ENCODE measurements at regions not wholly inside any gene's neighbourhood (a gene's known extent, or its start where the extent isn't known, plus 50 kb on each side); places are given as distances from the start of the nearest gene placed in this dataset.
A peak's percentile ranks its signal among the peaks of the same experiment; 100 is the strongest.

DNA sequence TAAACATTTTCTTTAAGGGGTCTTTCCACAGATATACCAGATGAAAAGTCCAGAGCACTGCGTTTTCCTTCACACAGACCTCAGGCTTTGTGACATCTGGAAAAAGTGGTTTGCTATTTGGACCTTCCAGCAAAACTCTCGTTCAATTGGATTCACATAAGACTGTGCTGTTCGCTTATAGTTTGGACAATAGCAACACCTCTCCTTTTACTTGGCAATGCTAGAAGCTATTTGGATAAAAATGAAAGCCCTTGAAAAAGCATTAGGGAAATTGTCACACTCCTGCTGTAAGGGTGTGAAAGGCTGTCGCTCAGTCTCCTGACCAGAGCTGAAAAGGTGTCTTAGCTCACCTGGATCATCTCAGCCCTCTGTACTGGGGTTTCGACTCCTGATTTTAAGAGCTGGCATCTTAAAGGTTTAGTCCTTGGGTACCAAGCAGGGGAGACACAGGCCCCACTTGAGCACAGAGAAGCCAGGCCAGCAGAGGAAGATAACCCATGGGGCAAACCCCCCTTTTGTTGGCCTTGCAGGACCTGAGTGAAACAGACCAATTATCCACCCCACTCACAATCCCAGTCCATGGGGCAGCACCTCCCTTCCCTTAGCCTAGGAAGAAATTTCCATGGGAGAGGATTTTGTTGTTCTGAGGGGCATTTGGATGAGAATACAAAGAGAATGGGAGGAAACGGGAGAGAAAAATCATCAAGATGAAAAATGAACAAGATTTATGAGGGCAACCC, 257.6 kb downstream of the DLEU7 start:
- DNase-seq (ENCODE audit: insufficient read length, low spot score) (no peak), FAIRE-seq (no peak)

DNA sequence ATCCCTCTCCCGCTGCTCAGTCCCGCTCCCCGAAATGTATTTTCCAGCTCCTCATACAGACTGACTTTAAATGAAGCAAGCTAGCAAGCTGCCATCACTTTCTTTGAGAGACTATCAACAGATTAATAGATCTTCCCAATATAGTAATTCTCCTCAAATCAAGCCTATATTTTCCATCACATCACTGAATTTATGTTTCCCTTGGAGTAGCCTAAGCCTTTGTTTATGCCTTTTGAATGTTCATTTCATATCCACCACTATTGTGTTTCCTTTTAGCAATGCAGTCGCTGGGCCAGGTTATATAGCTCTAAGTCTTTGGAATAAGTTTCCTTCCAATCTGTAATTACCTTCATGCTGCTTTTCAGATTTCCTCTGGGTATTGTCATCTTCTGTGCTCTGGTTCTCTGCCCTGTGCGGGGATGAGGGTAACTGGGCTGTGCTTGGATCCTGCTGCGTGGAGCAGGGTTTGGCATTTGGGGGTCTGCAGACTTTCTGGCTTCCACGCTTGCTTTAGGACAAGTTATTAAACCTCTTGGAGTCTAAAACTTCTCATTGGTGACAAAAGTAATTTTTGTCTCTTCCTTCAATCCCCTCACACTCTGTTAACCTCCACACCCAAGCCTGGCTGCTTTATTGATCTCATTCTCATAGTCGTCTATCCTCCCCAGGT, 256.9 kb downstream of the DLEU7 start:
- no peak for FAIRE-seq

DNA sequence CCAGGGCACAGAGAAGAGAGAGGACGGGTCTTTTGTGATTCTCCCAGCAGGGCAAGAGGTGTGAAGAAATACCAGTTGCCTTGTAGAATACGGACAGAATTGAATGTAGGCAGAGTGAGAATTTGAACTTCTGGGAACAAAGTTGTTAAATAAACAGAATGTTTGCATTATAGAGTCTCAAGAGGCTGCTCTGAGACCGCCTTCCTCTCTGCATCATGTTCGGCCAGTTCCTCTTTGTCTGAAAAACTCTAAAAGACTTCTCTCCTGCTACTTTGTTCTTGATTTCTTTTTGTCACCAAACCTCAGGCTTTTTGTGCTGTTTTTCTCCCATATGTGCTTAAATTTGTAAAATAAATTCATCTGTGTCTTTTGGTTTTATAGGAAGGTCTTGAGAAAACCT, 256.4 kb downstream of the DLEU7 start:
- no peak for DNase-seq (ENCODE audit: insufficient read length, low spot score)

More for the DNA sequence above, 256.9 kb downstream of the DLEU7 start:
- DNase-seq (ENCODE audit: insufficient read length, low spot score): no peak

DNA sequence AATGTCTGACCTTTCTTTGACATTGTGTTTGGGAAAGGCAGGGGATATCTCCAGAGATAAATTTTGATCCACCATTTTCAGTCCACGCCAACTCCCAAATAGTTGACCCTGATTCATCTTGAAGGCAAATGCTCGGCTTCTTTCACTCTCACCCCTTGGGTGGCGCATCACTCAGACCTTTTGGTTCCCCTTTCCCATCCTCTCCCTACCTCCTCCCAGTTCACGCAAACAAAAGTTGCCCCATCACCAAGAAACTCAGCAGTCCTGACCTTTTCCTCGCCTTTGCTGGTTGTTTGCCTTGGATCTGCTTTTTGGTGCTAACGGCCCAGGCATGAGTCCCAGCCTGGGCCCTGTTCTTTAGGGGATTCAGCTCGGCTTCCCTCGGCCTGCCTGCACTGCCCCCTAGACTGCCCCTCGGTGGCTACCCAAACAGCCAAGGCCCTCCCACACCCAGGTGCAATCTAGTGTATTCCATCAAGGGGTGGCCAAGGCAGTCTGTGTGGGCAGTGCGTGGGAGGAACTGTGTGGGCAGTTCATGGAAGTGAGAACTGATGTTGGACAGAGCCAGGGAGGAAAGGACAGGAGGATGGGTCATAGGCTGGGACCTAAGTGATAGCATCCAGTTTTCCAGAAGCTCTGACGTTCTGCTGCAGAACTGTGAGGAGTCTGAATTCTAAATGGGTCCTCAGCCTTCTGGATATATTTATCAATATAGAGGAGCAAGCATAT, 255.7 kb downstream of the DLEU7 start:
- no peak for DNase-seq (ENCODE audit: insufficient read length, low spot score)
- FAIRE-seq: no peak

More for the DNA sequence above, 256.4 kb downstream of the DLEU7 start:
- FAIRE-seq: no peak

DNA sequence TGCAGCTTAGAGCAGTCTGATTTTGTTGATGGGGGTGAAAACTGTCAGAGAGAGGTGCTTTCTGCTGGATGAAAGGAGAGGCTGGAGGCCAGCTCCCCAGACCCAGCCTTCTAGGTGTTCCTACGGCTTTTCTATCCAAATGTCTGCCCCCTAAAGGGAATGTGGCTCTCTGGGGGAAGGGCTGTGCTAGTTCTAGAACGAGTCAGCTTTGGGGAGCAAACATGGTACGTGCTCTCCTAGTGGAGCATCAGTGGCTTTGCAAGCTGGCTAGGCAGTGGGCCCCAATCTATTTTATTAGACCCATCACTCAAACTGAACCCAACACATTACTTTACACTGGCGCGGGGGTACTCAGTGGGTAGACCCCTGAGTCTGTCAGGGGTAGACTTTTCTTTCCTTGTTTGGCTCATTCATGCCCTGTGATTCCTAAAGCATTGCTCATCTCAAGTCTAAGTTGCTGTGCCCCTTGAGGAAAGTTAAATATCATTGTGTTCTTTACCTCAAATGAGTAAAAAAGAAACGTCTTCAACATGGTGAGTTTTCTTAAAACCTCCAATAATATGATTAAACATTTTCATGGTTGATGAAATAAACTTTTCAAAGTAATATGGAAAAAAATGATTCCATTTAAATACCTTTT, 254.9 kb downstream of the DLEU7 start:
- DNase-seq (ENCODE audit: insufficient read length, low spot score): no peak
- FAIRE-seq: no peak

DNA sequence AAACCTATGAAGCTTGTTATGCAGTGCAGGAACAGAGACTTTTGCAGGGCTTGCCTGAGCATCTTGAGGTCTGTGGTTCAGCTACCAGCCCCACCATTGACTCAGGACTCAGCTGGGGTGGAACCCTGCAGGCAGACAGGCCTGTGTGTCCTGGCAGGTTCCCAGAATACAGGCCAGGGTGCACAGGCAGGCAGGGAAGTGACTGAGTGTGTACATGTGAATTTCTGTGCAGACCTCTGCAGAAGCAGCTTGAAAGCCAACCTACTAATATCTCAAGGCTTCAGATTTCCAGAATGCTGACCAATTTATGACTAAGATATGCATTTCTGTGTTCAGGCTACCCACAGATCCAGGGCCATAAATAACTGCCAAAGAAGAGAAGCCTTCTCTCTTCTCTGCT, 254.4 kb downstream of the DLEU7 start:
- no peak for DNase-seq (ENCODE audit: insufficient read length, low spot score)
- no peak for FAIRE-seq

DNA sequence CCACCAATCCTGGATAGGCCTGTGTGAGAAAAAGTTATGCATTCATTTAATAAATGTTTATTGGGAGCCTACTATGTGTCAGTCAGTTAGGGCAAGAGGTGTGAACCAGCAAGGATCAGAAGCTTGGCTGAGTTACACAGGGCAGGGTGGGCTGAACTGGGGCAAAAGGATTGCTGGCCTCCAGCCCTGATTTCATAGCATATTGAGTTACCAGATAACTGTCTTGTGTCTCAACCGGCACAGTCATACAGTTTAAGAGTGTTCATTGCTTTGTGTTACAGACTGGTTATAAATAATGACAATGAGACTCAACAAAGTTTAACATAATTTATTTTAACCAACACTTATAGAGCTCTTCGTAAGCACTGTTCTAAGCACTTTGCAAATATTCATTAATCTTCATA, 253.8 kb downstream of the DLEU7 start:
- DNase-seq (ENCODE audit: insufficient read length, low spot score) (no peak), FAIRE-seq (no peak)

DNA sequence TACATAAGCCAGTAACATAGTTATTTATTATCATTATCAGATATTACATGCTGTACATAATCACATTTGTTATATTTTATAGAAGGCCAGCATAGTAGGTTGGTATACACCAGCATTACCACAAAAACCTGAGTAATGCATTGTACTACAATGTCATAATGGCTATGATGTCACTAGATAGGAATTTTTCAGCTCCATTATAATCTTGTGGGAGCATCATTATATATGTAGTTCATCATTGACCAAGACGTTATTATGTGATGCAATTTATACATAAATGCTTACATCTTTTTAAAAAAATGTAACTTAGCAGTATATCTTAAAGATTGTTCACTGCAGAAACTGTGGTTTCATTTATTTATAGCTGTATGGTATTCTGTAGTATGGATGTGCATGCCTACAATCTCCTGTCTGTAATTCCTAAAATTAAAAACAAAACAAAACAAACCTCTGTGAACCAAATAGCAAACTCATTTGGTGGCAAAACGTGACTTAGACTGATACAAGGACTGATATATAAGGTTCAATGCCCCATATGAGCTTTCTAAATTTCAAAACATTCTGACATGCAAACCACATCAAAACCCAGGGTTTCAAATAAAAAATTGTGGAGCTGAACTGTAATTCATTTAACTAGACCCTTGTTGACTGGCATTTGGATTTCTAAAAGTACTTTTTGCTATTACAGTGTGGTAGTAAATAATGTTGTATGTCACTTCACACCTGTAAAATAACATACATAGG, 250.9 kb downstream of the DLEU7 start:
- no peak for DNase-seq (ENCODE audit: insufficient read length, low spot score)
- FAIRE-seq: peak; percentile 49

DNA sequence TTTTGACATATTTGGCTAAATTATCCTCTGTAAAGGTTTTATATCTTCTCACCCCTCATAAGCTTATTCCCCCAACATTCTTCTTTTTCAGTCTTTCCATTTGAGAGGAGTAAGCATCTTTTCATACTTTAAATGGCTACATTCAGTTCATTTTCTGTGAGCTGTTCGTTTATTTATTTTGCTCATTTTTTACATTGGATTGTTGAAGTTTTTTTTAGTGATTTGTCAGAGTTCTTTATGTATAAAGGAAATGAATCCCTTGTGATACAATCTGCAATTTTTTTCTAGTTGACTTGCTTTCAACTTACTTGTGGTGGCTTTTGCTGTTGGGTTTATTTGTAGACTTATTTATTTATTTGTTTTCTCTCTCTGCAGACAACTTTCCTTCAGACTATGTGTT, 250.3 kb downstream of the DLEU7 start:
- FAIRE-seq: no peak
- DNase-seq (ENCODE audit: insufficient read length, low spot score): no peak

DNA sequence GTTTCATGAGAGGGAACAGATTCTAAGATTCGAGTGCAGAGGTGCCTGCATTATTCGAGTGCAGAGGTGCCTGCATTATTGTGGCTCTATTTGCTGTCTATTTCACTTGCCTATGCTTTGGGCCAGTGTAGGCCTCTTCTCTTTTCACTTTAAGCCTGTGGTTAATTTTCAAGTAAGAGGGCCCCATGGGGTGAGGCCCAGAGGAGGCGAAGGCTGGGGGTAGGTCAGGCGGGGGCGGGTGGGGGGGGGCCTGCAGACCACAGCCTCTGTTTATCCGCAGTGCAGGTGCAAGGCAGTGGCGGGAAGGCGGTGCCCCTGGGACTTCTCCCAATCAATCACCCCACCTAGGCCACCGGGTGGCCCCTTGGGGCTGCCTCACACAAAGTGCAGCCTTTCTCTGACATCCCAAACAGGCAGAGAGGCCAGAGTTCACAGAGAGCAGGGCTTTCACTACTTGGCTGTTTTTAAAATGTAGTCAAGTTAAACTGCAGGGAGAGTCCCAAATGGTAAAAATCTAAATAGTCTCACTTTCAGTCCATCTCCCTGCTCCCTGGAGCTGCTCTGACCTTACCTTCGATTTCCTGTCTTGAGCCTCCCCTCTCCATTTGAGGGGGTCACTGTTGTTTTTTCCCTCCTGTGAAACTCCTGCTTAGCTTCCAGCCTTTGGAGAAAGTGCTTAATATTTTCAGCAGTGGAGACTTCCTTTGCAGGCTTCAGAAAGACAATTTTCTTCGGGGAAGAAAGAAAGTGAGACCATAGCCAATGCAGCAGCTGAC, 249.0 kb downstream of the DLEU7 start:
- peak; percentile 45 for DNase-seq (ENCODE audit: insufficient read length, low spot score)
- peak; percentile 86 for FAIRE-seq

DNA sequence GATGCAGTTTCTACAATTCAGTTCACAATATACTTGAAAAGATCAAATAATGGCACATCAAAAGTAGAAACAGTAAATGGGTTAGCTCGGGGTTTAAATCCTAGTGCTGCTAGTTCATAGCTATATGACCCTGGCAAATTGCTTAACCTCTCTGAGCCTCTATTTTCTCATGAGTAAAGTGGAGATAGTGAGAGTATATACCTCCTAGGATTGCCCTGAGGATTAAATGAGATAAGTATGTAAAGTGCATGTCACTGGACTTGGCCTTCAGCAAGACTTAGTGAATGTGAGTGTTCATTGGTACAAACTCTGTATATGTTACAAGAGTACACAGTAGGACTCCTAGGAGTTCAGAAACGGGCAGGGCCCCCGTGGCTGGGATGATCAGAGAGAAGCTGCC, 248.3 kb downstream of the DLEU7 start:
- no peak for DNase-seq (ENCODE audit: insufficient read length, low spot score)
- FAIRE-seq: no peak

DNA sequence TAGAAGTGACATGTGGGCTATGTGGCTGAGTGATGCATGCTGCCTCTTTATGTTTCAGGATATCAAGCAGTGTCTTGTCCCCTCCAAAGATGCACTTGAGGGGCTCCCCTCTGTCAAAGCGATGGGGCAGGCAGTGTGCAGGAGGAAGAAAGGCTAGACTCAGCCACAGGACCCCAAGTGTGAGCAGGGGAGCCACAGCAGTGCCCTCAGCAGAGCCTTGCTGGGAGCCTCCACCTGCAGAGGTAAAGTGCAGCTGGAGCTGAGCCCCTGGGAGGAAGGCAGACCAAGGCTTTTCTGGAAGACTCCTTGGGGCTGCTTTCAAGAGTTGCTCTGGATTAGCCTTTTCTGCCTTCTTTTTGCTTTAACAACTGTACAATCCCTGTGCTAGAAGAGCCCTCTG, 247.3 kb downstream of the DLEU7 start:
- FAIRE-seq (no peak), DNase-seq (ENCODE audit: insufficient read length, low spot score) (no peak)

DNA sequence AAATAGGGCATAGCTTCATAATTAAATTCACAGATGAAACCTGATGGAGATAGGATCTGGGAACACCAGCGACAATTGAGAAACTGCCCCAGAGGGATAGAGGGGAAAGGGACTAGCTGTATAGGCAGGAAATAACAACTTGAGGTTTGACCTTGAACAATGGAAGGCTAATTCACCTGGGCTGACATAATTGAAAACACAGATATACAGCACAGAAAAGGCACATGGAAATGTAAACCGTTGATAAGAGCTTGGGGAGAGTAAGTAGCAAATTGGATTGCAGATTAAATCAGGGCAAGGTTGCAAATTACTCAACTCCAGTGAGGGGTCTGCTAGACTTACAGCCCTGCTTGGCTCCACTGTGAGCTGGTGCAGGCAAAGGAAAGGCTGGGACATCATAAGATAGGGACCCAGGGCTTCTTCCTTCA, 246.7 kb downstream of the DLEU7 start:
- DNase-seq (ENCODE audit: insufficient read length, low spot score): no peak
- FAIRE-seq: no peak

DNA sequence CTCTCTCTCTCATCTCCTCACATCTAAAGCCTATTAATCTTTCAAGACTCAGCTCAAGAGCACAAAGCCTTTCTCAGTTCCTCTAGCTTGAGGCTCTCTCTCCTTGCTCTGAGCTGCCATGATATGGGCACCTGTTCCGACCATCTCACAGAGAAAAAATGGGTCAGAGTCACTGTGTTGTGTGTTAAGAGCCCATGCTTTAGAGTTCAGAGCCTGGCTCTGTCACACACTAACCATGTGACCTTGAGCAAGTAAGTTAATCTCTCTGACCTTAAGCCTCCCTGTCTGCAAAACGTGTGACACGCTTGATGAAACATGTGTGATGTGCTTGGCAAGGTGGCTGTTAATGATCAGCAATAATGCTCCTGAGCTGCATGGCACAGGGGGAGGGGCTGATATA, 245.2 kb downstream of the DLEU7 start:
- DNase-seq (ENCODE audit: insufficient read length, low spot score): no peak
- FAIRE-seq: peak; percentile 93

DNA sequence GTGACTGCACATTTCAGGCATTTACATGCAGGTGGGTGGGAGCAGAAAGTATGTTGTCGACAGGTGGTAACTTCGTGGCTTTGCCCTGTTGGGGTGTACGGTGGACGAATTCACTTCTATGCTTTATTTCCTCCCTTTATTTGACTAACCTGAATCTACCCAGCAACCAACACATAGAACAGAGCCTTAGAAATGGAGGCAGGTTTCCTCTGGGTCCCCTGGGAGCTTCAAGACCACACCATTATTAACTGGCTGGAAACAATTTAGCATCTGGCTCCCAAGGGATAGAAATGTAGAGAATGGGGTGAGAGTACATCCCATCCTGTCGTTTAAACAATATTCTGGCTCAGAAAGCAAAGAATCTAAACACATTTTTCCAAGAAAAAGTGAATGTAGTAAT, 244.4 kb downstream of the DLEU7 start:
- FAIRE-seq: peak; percentile 11
- no peak for DNase-seq (ENCODE audit: insufficient read length, low spot score)

DNA sequence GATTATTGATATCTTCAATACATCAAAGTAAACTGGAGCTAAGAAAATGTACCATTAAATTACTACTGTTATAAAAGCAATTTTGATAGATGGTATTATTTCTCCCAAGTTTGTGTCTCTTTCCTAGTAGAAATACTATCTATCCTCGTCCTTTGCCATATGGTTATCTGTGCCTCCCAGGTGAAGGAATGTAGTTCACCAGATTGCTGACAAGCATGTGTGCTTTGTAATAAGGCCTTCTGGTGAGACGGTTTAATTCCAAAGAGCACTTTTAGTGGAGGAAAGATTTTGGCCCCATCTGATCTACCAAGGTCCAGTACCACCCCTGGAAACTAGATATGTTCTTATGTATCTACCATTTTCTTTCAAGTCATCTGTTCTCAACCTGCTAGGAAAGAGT, 243.6 kb downstream of the DLEU7 start:
- FAIRE-seq (no peak), DNase-seq (ENCODE audit: insufficient read length, low spot score) (no peak)

DNA sequence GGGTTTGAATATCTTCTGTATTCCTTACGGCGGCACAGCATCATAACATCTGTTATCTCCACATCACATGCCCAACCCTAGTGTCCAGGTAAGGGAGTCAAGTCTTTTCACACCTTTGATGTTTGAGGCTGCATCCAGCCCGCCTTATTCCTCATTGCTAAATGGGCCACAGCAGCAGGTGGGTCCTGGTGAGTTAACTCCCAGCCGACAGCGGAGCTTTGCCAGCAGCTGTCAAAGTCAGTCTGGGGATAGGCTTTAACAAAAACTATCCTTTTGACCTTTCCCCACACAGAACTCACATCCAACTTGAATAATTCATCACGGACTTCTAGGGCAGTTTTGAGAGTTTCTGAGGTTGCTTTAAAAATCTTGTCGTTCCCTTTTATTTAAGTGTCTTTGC, 235.1 kb downstream of the DLEU7 start:
- DNase-seq (ENCODE audit: insufficient read length, low spot score) (no peak), FAIRE-seq (no peak)

DNA sequence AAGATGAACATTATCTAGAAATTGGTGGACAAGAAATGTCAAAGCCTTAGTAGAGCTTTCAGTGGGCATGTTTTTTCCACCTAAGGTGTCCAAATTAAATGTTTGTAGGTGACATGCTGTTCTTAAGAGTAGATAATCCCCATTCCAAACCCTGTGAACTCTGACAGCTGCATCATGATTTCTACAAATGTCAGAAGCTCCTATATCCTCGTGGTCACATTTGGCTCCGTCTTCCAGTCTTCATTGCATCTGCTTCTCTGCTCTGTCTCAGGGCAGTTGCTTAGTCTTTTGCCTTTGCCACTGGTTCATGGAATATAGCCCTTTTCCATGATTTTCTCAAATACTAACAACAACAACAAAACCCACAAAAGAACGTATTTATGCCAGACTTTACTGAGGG, 234.5 kb downstream of the DLEU7 start:
- DNase-seq (ENCODE audit: insufficient read length, low spot score) (no peak), FAIRE-seq (no peak)

DNA sequence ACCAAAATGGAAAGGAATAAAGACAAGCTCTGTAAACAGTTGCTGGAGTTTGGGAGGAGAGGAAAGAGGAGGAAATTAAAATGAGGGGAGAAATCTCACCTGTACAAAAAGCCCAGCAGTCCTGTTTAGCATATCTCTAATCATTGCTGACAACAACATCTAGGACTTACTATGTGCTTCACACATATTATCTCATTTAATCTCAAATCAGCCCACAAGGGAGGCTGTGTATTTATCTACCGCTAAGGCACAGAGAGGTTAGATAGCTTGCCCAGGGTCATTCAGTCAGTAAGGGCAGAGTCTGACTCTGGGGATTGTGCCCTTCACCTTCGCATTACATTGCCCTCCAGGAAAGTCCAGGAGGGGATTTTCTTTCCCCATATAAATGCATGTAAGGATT, 233.3 kb downstream of the DLEU7 start:
- DNase-seq (ENCODE audit: insufficient read length, low spot score): no peak
- no peak for FAIRE-seq
